Brain microvascular endothelial cell (primary cell): ENCODE measurements at regions not wholly inside any gene's neighbourhood (a gene's known extent, or its start where the extent isn't known, plus 50 kb on each side); places are given as distances from the start of the nearest gene placed in this dataset.
A peak's percentile ranks its signal among the peaks of the same experiment; 100 is the strongest.

ENCODE experiments used
- DNase-seq: peaks from one replicate; pipeline ENCODE4 v3.0.0-alpha.2; 2020
- H3K27ac ChIP-seq: fragments of 250-450 bp; sonication (Bioruptor Pico); 2 replicates; pipeline ENCODE4 v1.5.1; 2020; ENCODE audit warnings: mild to moderate bottlenecking, moderate library complexity
- H3K27me3 ChIP-seq: fragments of 250-450 bp; sonication (Bioruptor Pico); replicated peaks from 2 replicates; pipeline ENCODE4 v1.5.1; 2020; ENCODE audit warnings: mild to moderate bottlenecking
- H3K36me3 ChIP-seq: fragments of 250-450 bp; sonication (Bioruptor Pico); replicated peaks from 2 replicates; pipeline ENCODE4 v1.5.1; 2020; ENCODE audit warnings: mild to moderate bottlenecking
- H3K4me3 ChIP-seq: 2 replicates; pipeline ENCODE4 v1.5.1; 2011; ENCODE audit warnings: low read depth, mild to moderate bottlenecking, control low read depth, low read length, moderate library complexity
- in situ Hi-C: cut with HindIII; loops from 2 replicates; pipeline ENCODE4 v1.10.0; 2017; ENCODE audit warnings: low sequenced_read_pairs, low pct_ligation_motif_present
- TF ChIP-seq, protein P1 (sequence below): IDR thresholded peaks from 2 replicates; pipeline ENCODE4 v1.5.1; 2011; ENCODE audit warnings: low read depth, mild to moderate bottlenecking, moderate library complexity, low read length, control low read depth, inconsistent platforms; ENCODE audit errors: missing control alignments

DNA sequence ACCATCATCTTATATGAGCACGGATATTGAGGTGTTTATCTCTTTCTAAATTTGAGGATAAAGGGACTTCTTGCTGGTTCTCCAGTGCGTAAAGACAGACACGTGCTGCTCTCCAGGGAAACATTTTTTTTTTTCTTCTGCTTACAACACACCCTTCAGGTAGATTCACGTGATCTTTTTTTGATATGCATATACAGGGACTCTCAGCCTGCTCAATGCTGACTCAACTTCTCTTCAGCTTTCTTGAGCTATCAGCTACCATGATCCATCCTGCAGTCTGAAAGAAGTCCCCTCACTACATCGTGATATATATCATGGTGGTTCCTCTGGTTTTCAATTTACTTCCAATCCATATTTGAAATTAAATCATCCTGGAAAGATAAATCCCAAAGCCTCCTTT, 87.1 kb upstream of the SLITRK3 start:
- in situ Hi-C loops = no loop called here
- Histone ChIP-seq H3K36me3 (no peaks in the 10 kb centered on the region), H3K27ac (no peak overlapping the region), H3K27me3 (no peaks in the 10 kb centered on the region), H3K4me3 (no peak overlapping the region)
- TF ChIP-seq, protein P1, sequence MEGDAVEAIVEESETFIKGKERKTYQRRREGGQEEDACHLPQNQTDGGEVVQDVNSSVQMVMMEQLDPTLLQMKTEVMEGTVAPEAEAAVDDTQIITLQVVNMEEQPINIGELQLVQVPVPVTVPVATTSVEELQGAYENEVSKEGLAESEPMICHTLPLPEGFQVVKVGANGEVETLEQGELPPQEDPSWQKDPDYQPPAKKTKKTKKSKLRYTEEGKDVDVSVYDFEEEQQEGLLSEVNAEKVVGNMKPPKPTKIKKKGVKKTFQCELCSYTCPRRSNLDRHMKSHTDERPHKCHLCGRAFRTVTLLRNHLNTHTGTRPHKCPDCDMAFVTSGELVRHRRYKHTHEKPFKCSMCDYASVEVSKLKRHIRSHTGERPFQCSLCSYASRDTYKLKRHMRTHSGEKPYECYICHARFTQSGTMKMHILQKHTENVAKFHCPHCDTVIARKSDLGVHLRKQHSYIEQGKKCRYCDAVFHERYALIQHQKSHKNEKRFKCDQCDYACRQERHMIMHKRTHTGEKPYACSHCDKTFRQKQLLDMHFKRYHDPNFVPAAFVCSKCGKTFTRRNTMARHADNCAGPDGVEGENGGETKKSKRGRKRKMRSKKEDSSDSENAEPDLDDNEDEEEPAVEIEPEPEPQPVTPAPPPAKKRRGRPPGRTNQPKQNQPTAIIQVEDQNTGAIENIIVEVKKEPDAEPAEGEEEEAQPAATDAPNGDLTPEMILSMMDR = no peak
- no peak for DNase-seq

DNA sequence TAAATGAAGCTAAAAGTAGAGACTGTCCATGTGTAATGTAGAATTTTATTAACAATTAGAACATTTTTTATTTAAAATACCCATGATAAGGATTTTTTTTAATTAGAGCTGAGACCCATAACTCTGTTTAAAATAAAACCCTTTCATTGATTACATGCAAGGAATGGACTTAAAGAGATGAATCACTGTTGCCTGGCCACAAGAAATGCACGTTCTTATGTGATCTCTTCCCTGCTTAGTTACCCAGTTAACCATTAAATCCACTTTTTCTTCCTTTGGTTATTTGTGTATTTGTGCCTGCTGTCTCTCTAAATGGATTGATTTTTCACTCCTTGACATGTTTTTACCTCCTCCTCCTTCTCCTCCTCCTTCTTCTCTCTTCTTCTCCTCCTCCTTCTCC, 83.3 kb upstream of the SLITRK3 start:
- no peak for DNase-seq
- TF ChIP-seq, protein P1 = no peak
- Histone ChIP-seq H3K27me3 (no peaks in the 10 kb centered on the region), H3K4me3 (no peak overlapping the region), H3K36me3 (no peaks in the 10 kb centered on the region), H3K27ac (no peak overlapping the region)
- in situ Hi-C loops = no loop called here

DNA sequence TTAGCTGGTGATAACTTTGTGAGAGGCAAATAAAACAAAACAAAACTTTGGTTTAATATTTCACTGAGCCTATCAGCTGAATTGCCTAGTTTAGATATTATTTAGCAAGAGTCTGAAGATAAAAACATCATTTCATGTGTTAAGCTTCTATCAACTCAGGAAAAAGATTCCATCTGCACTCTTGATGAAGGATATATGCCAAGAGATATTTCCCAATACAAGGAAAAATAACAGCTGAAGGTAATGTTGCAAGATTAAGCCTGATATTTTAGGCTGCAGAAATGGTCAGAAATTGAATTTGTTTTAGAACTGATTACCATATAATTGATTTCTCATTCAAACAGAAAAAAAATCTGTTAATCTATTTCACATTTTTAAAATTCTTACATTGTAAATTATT, 77.2 kb upstream of the SLITRK3 start:
- in situ Hi-C loops = no loop called here
- Histone ChIP-seq H3K4me3 (no peak overlapping the region), H3K27me3 (no peaks in the 10 kb centered on the region), H3K27ac (no peak overlapping the region), H3K36me3 (no peaks in the 10 kb centered on the region)
- DNase-seq = no peak
- TF ChIP-seq, protein P1 = no peak

DNA sequence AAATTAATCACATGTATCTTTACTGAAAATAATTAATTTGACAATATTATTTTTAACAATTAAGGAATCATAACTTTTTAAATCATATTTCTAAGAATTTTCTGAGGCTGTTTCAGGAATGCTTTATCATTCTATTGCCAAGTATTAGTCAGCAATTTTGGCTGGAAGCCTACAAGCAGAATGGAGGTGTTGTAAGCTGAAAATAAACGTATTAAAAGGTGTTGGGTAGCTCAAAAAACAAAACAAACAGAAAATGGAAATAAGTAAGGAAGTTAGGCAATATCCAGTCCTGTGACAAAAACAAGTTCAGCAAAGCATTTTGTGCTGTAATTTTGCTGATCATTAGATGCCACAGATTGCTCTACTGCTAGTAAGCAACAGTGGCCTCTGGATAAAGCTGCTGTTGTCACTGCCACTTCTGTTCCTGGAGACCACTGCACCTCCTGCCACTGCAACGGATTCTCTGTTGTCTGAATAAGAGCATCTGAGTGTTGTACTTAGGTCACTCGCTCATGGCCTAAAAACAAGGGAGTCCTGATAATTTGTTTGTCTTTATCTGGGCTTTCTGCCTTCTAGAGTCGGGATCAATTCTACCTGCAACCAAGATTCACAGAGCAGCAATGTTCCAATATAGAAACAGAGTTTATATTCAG, 63.5 kb upstream of the SLITRK3 start:
- in situ Hi-C loops = no loop called here
- H3K27me3 ChIP-seq = no peaks in the 10 kb centered on the region
- no peak overlapping the region for H3K4me3 ChIP-seq
- H3K36me3 ChIP-seq = no peaks in the 10 kb centered on the region
- H3K27ac ChIP-seq = no peak overlapping the region
- peak; percentile 11 for DNase-seq
- TF ChIP-seq, protein P1 = no peak

DNA sequence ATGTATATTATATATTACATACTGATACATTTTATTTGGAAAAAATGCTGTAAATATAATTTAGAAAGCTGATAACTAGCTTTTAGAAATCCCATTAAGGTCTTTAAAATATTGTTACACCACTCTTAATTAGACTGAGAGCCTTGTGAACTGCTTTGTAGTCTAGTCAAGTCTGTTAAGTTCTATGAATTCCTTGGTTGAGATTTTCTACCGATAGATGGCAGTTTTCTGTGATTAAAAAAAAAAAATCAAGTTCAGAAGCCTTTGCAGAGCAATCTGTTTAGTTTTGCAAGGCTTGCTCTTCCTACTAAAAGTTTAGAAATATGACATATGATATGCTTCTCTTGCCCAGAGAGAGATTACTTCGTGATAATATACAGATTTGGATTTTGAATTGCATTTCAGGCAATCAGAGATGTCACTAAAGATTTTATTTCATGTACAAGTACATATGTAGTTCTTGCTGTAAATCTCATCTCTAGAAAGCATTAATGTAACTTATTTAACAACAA, 60.4 kb upstream of the SLITRK3 start:
- no peak for DNase-seq
- Histone ChIP-seq H3K27me3 (no peaks in the 10 kb centered on the region), H3K27ac (no peak overlapping the region), H3K36me3 (no peaks in the 10 kb centered on the region), H3K4me3 (no peak overlapping the region)
- TF ChIP-seq, protein P1 = no peak
- in situ Hi-C loops = no loop called here

DNA sequence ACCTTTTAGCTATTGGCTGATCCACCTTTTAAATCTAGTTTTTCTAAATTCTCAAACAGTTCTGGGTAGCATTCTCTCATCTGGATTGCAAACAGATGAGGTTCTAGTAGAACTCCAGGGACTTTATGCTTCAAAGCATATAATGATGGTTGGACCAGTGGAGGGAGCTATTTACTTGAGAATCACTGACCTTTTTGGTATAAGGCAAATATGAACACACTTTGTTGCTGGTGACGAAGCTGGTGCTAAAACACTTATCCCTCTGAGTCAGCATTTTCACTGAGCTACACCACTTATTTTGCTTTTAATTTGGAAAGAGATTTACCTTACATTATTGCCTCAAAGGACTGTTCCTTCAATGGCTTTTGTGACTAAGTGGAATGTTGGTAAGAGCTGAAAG, 58.6 kb upstream of the SLITRK3 start:
- in situ Hi-C loops = no loop called here
- TF ChIP-seq, protein P1 = peak; percentile 19
- no peaks in the 10 kb centered on the region for H3K36me3 ChIP-seq
- H3K27me3 ChIP-seq = no peaks in the 10 kb centered on the region
- H3K27ac ChIP-seq = no peak overlapping the region
- DNase-seq = peak; percentile 29
- H3K4me3 ChIP-seq = no peak overlapping the region
